A549 (cell line): ENCODE measurements at regions not wholly inside any gene's neighbourhood (a gene's known extent, or its start where the extent isn't known, plus 50 kb on each side); places are given as distances from the start of the nearest gene placed in this dataset.

Source experiments
- BCL3 ChIP-seq: fragments of >200 bp; sonication (Bioruptor Twin); formaldehyde crosslinking; IDR thresholded peaks from 3 replicates; pipeline ENCODE4 v1.6.1; 2016
- CHD2 ChIP-seq: fragments of 150-350 bp; IDR thresholded peaks from 2 replicates; pipeline ENCODE4 v1.6.1; 2014; ENCODE audit warnings: low read length; ENCODE audit not compliant: partially characterized antibody
- CHD4 ChIP-seq: fragments of 200-600 bp; sonication (generic); IDR thresholded peaks from 2 replicates; pipeline ENCODE4 v1.6.1; 2016; ENCODE audit warnings: antibody characterized with exemption, mild to moderate bottlenecking, borderline replicate concordance
- CTCF ChIP-seq: fragments of >200 bp; sonication (Bioruptor Twin); formaldehyde crosslinking; IDR thresholded peaks from 3 replicates; pipeline ENCODE4 v1.5.1; 2016
- HDAC2 ChIP-seq: fragments of 200-600 bp; sonication (generic); IDR thresholded peaks from 2 replicates; pipeline ENCODE4 v1.6.1; 2016
- HMGXB4 ChIP-seq: fragments of 250-450 bp; sonication (Bioruptor Pico); IDR thresholded peaks from 2 replicates; pipeline ENCODE4 v1.5.0; 2021; ENCODE audit warnings: mild to moderate bottlenecking, moderate library complexity, borderline replicate concordance
- HOXA7 ChIP-seq: fragments of 250-450 bp; sonication (Bioruptor Pico); IDR thresholded peaks from 2 replicates; pipeline ENCODE4 v1.5.0; 2020; ENCODE audit warnings: mild to moderate bottlenecking, moderate library complexity
- POLR2A ChIP-seq: IDR thresholded peaks from 2 replicates; pipeline ENCODE4 v1.6.1; 2012; ENCODE audit warnings: mild to moderate bottlenecking, low read length
- RAD21 ChIP-seq, 2 experiments: fragments of >200 bp in 1 of 2; sonication (Bioruptor Twin) in 1 of 2; formaldehyde crosslinking in 1 of 2; IDR thresholded peaks in 1 of 2; conservative IDR thresholded peaks in 1 of 2; 2 replicates in 1 of 2; 3 replicates in 1 of 2; pipeline ENCODE4 v1.6.1; 2012 to 2018; ENCODE audit warnings: inconsistent platforms in 1 of 2
- SMC3 ChIP-seq: fragments of >200 bp; sonication (Bioruptor Twin); formaldehyde crosslinking; IDR thresholded peaks from 3 replicates; pipeline ENCODE4 v1.6.1; 2018; ENCODE audit warnings: inconsistent platforms
- TFCP2L1 ChIP-seq: fragments of 250-450 bp; sonication (Bioruptor Pico); IDR thresholded peaks from 2 replicates; pipeline ENCODE4 v1.5.0; 2021; ENCODE audit warnings: mild to moderate bottlenecking
- TF ChIP-seq, protein P1 (sequence below): fragments of 200-600 bp; sonication (generic); IDR thresholded peaks from 2 replicates; pipeline ENCODE4 v1.6.1; 2016; ENCODE audit warnings: antibody characterized with exemption, mild to moderate bottlenecking, moderate library complexity

GRCh38 chr14:48382961-48383360 lies 707.6 kb upstream of the MDGA2 start:
- TF ChIP-seq CHD2 (no peak), SMC3 (no peak), CTCF (no peak), HMGXB4 (no peak), HOXA7 (CRISPR knock-in tag) (no peak), HDAC2 (no peak), TFCP2L1 (CRISPR knock-in tag) (no peak), POLR2A (no peak), RAD21 (conservative IDR thresholded peaks at IDR 0.05 in 1 of 2, IDR thresholded peaks at IDR 0.05 in 1 of 2) (no peak), CHD4 (no peak), BCL3 (no peak)
- TF ChIP-seq, protein P1, sequence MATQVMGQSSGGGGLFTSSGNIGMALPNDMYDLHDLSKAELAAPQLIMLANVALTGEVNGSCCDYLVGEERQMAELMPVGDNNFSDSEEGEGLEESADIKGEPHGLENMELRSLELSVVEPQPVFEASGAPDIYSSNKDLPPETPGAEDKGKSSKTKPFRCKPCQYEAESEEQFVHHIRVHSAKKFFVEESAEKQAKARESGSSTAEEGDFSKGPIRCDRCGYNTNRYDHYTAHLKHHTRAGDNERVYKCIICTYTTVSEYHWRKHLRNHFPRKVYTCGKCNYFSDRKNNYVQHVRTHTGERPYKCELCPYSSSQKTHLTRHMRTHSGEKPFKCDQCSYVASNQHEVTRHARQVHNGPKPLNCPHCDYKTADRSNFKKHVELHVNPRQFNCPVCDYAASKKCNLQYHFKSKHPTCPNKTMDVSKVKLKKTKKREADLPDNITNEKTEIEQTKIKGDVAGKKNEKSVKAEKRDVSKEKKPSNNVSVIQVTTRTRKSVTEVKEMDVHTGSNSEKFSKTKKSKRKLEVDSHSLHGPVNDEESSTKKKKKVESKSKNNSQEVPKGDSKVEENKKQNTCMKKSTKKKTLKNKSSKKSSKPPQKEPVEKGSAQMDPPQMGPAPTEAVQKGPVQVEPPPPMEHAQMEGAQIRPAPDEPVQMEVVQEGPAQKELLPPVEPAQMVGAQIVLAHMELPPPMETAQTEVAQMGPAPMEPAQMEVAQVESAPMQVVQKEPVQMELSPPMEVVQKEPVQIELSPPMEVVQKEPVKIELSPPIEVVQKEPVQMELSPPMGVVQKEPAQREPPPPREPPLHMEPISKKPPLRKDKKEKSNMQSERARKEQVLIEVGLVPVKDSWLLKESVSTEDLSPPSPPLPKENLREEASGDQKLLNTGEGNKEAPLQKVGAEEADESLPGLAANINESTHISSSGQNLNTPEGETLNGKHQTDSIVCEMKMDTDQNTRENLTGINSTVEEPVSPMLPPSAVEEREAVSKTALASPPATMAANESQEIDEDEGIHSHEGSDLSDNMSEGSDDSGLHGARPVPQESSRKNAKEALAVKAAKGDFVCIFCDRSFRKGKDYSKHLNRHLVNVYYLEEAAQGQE, result no peak
